ENCODE measurements at regions not wholly inside any gene's neighbourhood (a gene's known extent, or its start where the extent isn't known, plus 50 kb on each side); places are given as distances from the start of the nearest gene placed in this dataset.
"Not testable (repeated sequence)": the region's sequence is repeated elsewhere in the genome, so short reads cannot be mapped to it uniquely, and the experiment has no call there.

DNA sequence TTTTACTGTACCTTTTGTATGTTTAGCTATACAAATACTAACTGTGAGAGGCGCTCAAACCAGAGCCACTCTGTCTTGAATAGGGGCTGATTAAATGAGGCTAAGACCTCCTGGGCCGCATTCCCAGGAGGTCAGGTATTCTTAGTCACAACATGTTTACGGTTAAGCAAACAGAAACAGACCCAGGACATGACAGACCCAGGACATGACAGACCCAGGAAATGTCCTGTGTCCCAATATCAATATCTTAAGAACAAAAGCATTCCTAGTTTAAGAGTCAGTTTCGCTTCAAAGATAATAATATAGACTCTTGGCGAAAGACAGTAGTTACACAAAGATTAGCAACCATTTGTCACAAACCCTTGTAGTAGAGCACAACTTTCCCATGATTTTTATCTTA is 304.5 kb downstream of the CCSER2 start:
- DNase-seq, result no peak

DNA sequence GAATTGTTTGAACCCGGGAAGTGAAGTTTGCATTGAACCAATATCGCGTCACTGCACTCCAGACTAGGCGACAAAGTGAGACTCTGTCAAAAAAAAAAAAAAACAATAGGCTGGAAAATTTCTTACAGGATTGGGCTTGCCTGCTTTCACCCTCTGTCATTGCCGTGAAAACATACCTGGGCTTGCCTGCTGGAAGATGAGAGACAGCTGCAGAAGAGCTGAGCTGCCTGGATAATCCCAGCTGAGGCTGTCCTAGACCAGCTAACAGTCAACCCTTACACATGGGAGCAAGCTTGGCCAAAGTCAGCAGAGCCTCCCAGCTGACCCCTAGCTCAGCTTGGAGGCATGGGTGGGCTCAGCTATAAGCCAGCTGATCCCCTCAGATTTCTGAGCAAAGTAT is 306.2 kb downstream of the CCSER2 start:
- DNase-seq, result no peak

DNA sequence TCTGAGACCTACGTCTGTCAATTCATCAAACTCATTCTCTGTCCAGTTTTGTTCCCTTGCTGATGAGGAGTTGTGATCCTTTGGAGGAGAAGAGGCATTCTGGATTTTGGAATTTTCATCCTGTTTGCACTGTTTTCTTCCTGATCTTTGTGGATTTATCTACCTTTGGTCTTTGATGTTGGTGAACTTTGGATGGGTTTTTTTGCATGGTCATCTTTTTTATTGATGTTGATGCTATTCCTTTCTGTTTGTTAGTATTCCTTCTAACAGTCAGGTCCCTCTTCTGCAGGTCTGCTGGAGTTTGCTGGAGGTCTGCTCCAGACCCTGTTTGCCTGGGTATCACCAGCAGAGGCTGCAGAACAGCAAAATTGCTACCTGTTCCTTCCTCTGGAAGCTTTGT is 322.2 kb downstream of the CCSER2 start:
- DNase-seq, result not testable (repeated sequence)

DNA sequence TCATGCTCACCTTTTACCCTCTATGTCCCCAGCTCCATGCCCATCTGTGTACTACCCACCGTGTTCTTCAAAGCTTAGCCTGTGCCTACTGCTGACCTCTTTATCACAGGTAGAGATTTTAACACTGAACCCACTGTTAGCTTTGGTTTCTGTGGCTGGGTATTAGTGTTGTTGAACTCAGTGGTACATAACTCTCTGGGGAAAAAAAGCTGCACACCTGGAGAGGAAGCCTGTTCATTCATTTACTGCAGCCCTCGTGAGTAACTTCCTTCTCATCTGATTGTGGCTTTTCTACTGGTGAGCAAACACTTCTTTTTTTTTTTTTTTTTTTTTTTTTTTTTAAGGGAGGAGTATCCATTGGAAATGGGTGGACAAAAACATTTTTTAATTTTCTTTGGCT is 326.3 kb downstream of the CCSER2 start:
- no peak for DNase-seq

DNA sequence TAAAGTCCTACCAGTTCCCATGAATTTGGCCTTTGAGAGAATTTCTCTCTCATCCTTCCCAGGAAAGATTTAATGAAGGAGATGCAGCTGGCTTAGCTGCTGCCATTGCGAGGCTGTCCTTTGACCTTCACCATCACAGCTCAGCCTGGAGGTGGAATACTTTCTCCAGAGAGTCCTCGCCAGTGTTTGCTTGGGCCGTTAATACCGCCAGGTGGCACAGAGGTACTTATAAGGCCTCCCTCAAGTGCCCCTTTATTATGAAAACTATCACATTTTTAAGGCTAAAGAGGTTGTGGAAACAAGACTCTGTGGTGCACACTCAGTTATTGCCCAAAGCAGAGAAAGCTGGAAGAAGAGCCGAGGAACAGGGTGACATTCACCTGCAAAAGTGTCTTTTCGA is 330.6 kb downstream of the CCSER2 start:
- DNase-seq, result no peak

DNA sequence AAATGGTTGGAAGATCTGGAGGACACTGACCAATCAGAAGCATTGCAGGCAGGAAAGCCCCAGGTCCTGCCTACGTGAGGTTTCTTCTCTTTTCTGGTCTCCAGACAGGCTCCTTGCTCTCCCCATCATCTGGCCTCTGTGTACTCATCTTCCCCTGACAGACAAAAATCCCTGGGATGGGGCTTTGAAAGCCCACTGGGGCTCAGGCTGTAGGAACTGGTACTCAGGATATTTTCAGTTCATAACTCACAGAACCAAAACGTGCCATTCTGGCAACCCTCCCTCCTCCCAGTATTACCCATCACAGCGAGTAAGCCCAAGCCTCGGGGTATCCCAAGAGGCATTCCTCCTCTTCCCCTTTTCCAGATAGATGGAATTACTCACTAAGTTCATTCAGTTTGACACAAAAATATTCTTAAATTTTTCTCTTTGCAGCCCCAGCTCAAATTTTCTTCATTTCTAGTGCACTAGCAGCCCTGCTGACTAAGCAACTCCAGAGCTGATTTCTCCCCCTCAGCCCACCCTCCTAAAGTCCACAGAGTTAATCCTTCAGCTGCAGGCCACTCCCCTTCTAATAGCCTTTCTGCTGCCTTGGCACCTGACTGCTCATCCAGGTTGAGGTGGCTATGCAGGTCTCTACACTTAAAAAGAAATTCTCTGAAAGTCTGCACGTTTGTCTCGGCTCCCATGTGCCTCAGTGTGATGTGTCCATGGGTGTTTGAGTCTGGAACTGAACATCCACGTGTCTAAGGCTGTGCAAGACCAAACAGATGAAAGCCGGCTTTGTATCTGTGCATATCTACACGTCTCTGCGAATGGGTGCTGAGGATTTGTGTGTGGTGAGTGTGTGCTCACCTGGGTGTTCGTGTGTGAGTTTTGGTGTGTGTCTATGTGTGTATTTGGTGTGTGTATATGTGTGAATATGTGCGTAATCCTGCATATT is 331.4 kb downstream of the CCSER2 start:
- DNase-seq, result no peak

DNA sequence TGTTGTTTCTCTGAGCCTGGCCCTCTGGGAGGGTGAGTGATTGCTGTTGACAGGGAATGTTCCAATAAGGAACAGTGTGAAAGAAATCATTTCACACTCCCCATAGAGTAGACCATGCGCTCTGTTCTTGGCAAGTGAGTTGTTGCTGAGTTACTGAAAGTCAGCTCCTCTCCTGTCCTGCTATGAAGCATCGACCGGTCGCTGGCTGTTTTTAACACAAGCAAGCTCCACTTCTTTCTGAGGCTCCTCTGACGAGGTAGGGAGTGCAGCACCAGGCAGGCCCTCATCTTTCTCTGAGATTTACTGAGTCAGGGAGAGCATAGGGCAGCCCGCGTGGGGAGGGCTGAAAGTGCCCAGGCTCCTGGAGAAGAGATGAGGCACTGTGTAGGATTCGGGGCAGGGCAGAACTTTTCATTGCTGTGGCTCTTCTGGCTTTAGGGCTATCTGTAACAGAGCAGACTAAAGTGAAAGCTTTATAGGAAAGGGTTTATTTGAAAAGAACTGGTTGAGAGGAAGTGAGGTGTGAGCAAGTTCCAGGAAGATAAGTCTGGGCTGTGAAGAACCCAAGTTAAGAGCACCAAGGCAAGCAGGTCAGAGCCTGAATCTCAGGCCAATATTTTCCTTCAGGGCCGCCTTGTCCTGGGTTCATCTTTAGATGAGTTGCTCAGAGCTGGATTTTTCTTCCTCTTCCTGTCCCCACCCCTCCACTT is 332.2 kb downstream of the CCSER2 start:
- no peak for DNase-seq

DNA sequence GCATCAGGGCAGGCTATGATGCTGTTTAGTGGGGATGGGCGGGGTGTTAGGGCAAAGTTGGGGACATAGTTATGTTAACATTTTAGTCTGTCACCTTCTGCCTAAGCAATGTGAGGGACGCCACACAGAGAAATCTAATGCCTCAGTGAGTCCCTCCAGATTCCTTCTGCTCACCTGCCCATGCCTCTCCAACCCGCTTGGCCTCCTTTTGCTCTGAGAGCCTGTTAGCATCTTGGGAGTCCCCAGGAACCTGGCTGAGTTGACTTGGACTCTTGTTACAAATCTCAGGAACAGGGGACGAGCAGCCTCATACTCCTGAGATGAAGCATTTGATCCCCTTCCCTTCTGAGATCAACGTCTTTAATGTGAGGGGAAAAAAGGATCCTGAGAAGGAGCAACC is 336.8 kb downstream of the CCSER2 start:
- no peak for DNase-seq

DNA sequence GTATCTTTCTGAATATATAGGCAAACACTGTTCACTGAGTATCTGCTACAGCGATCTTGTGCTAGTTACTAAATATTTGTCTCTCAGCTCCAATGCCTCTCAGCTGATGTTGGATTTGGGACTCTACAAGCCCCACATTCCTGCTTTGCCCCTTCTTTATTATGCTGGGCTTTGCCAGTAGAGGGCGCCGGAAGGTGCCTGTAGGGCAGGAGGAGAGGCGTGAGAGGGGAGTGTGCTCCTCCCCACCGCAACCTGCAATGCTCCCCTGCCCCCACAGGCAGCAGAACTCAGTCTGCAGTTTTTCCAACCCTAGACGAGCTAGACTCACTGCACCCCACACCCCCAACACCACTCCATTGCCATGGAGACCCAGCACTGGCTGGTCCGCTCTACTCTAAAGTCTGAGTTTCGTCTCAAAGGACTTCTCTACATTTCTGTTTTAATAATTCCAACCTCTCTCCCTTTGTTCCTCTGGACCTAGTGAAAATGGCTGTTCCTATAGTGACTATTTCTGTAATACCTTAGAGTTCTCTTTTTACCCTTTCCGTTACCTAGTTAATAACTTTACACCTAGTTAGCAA is 337.6 kb downstream of the CCSER2 start:
- DNase-seq, result no peak

DNA sequence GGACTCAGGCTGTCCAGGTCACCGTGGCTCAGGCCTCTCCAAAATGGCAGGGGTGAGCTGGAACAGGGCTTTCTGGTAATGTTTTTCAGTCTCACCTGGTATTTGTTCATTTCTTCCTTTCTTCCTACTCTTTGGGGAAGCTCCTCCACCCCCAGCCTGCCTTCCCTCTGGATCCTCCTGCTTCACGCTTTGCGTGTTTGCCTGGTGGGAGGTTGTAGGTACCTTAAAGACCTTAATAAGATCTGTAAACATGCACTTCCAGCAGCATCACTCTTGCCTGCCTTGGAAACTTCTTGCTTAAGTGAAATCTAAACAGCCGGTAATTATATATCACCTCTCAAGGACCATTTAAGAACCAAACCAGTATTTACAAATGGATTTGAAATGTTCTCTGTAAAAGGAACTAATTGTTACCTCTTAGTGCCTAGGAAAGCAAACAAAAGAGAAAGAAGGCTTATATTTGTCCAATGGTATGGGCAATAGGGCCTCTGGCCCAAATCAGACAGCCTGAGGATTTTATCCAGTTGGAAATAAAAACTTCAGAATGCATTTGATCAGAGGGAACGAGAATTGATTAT is 339.9 kb downstream of the CCSER2 start:
- no peak for DNase-seq

DNA sequence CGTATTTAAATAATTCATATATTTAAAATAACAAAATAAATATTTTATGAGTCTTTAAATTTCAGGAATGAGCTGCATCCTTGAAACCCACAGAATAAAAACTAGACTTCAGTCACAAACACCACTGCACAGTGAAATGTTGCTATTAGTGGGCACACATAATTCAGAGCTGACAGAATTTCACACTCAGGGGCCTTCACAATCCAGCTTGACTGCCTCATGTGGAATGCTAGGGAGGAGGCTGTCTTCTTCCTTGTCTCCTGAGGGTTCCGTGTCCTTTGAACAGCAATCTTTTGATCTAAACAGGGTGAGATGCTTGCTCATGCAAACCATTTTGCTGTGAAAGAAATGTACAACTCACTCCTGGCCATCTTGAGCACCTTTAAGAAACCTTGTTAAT is 346.7 kb downstream of the CCSER2 start:
- DNase-seq, result no peak

DNA sequence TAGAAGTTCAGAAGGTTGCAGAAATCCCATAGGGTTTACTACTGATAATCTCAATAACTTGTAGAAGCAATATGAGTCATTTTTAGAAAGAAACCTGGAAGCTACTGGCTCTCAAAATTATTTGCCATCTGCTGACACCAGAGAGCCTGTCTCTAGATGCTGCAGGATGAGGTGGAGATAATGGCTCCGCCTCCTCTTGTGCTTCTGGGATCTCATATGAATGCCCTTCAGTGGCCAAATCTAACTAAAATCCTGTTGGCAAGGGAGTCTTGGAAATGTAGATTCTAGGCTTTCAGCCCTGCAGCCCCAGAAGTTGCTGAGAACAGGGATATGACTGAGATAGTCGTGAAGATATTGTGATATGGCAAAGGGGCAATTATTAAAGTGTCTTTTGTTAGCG is 348.1 kb downstream of the CCSER2 start:
- no peak for DNase-seq

DNA sequence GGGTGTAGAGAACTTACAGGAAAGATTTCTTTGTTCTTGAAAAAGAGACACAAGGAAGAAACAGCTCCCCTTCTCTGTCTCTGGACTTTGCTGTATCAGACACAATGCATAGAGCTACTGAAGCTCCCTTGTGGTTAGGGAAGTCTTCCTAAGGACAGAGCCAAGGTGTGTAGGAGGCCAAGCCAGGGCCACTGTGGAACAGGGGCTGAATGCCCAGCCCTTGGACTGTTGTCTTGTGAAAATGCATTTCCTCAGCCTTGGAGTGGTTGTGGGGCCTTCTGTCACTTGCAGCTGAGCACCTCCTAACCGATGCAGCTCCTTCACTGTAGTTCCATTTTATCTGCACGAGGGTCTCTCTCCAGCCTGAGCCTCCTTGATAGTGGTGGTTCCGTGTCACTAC is 353.4 kb downstream of the CCSER2 start:
- DNase-seq, result no peak

DNA sequence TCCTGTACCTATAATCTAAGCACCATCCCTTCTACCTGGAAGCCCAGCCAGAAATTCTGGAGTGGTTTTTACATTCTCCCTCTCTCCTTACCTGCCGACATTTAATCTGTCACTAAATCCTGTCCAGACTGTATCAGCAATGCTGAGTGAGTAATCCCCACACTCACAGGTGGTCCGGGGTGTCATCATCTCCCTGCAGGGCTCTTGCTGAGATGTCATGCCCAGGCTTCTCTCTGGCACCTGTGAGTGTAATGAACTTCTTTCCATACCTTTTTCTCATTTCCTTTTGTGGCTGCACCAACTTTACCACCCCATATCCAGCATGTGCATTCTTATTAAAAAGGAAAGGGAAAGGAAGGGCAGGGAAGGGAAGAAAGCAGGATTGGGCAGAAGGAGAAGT is 355.2 kb downstream of the CCSER2 start:
- no peak for DNase-seq

DNA sequence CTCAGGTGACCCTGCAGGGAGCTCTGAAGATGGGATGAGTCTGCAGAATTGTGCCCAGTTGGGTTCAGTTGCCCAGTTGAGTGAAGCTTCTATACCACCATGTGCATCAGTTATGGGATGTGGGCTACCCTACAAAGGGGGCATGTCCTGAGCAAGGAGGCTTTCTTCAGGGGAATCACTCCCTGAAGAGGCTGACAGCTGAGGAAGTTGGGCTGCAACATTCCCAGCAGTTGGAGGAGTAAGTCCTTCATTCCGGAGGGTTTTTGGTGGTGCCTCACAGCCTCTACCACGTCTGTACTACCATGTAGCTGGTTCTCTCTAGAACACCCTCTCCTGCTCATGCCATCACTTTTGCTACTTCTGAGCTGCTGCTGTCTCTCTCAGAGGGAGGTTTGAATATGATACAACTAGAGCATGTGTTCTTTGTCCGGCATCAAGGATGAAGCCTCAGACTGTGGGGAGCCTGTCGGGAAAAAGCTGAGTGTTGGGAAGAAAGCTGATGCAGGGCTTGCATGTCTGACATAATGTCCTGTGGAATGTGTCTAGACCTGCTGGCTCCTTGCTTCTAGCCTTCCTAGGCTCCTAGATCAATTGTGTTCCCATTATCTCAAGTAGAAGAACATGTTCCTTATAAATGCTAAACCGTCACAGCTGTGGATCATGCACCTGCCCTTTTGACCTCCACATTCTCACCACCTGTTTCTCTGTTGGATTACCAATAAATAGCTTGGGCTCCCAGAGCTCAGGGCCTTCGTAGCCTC is 355.8 kb downstream of the CCSER2 start:
- DNase-seq, result no peak

DNA sequence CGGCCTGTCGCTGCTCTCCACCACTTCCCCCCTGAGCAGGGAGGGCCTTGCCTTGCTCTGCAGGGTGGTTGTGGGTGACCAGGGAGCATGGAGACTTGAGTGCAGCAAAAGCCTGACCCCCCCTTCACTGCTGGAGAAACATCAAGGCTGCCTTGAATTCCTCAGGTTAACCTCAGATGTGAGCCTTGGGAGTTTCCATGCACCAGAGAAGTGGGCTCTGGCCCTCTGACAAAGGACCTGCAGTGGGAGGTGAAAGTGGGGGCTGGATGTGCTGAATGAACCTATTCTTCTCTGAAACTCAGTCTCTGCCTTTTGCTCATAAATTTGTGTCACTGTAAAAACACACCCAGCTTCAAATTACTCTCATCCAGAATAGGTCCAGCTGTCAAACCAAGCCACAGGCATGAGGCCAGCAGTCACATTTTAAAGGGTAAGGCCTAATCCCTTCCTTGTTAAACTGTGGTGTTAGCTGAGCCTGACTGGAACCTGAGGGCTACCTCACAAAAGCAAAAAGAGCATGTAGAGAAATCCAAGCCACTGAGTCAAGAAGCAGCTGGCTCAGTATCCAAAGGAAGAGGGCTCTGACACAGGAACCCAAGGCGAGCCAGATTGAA is 356.8 kb downstream of the CCSER2 start:
- no peak for DNase-seq

DNA sequence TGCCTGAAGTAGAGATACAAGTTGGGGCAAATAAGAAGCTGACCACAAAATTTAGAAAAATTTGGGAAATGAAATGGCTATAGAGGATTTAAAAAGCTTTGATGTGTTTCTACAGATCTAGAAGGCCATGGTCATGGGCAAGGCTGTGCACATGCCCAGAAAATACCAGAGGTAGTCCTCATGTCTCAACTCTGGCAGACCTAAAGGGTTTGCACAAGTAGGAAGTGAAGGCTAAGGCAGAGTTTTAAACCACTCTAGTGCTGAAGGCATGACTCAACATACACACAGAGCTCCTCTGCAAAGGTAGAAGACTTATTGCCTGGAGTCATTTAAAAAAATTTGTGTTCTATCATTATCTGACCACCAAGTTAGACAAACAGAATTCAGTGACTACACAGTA is 364.6 kb downstream of the CCSER2 start:
- no peak for DNase-seq

DNA sequence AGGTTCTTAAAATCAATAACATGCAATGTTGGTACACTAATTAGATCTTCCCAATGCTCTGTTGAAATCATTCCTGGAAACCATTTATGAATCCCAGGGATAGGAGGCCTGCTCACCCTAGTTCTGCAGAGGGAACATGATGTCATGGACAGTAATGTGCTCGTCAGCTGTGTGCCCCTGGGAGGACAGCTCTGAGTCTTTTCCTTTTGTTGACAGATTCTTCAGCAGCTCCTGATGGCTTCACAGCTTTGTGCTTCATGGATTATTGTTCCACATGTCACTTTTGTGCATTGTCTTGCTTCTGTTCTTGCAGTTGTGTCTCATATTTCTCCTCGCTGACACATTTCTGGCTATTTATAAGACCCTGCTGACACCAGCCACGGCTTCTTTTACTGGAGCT is 367.5 kb downstream of the CCSER2 start:
- DNase-seq, result no peak

DNA sequence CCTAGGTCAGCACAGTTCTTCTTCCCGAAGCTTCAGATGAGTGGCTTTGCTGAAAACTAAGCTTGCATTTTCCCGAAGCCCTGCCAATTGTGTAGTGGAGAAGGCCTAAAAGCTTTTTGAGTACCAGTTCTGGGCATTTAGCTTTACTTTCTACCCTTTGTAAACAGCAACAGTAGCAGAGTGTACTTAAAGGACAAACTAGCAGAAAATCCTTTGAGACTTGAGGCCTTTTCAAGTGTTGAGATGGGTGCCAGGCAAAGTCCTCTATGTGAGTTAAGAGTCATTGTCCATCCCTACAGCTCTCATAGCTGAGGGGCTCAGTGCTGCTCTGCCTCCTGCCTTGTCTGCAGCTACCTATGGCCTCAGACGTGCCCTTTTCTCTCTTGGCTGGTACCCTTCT is 368.2 kb downstream of the CCSER2 start:
- no peak for DNase-seq

DNA sequence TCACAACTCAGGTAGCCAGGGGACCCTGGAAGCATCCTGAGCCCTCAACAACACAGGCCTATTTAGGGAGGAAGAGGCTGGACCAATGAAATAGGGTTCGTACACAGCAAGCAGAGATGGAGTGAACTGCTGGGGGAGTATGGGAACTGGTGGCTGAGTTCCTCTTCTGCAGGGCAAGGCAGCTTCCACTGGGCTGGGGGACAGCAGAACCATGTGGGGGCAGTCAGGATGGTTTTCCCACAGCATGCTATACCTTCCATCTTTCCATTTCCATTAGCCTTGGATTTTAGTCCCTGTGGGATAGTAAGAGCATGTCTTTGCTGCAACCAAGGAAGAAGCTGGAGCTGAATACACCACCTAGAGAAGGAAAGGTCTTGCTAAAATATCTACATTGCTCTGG is 370.6 kb downstream of the CCSER2 start:
- DNase-seq, result no peak
